GM23248 (cell line): ENCODE measurements at regions not wholly inside any gene's neighbourhood (a gene's known extent, or its start where the extent isn't known, plus 50 kb on each side); places are given as distances from the start of the nearest gene placed in this dataset.

Source experiments
- DNase-seq: peaks from one replicate; pipeline ENCODE4 v3.0.0-alpha.2; 2015
- H2AFZ ChIP-seq: fragments of 200-600 bp; sonication (generic); 2 replicates; pipeline ENCODE4 v1.6.1; 2016; ENCODE audit warnings: antibody characterized with exemption
- H3F3A ChIP-seq: fragments of 200-600 bp; sonication (generic); 2 replicates; pipeline ENCODE4 v1.6.1; 2016; ENCODE audit warnings: mild to moderate bottlenecking, antibody characterized with exemption, mixed run types; ENCODE audit not compliant: insufficient read depth
- H3K27ac ChIP-seq: fragments of 200-600 bp; sonication (generic); 2 replicates; pipeline ENCODE4 v1.5.1; 2016; ENCODE audit warnings: mild to moderate bottlenecking
- H3K27me3 ChIP-seq: fragments of 200-600 bp; sonication (generic); replicated peaks from 2 replicates; pipeline ENCODE4 v1.6.1; 2016; ENCODE audit warnings: mild to moderate bottlenecking; ENCODE audit not compliant: insufficient read depth
- H3K36me3 ChIP-seq: fragments of 200-600 bp; sonication (generic); 2 replicates; pipeline ENCODE4 v1.6.1; 2016; ENCODE audit warnings: low read depth, mild to moderate bottlenecking
- H3K4me1 ChIP-seq: fragments of 200-600 bp; sonication (generic); 2 replicates; pipeline ENCODE4 v1.6.1; 2016; ENCODE audit warnings: mild to moderate bottlenecking; ENCODE audit not compliant: insufficient read depth
- H3K4me2 ChIP-seq: fragments of 200-600 bp; sonication (generic); one replicate; pipeline ENCODE4 v1.6.1; 2016; ENCODE audit warnings: mild to moderate bottlenecking; ENCODE audit not compliant: unreplicated experiment
- H3K4me3 ChIP-seq: fragments of 200-600 bp; sonication (generic); 2 replicates; pipeline ENCODE4 v1.5.1; 2016; ENCODE audit warnings: mild to moderate bottlenecking
- H3K79me2 ChIP-seq: fragments of 200-600 bp; sonication (generic); 2 replicates; pipeline ENCODE4 v1.6.1; 2016; ENCODE audit warnings: mild to moderate bottlenecking; ENCODE audit not compliant: insufficient read depth
- H3K9ac ChIP-seq: fragments of 200-600 bp; sonication (generic); 2 replicates; pipeline ENCODE4 v1.6.1; 2016; ENCODE audit warnings: mild to moderate bottlenecking
- H3K9me2 ChIP-seq: fragments of 200-600 bp; sonication (generic); 2 replicates; pipeline ENCODE4 v1.6.1; 2016; ENCODE audit warnings: mixed run types, mild to moderate bottlenecking, moderate library complexity; ENCODE audit not compliant: insufficient read depth
- H3K9me3 ChIP-seq: fragments of 200-600 bp; sonication (generic); one replicate; pipeline ENCODE4 v1.6.1; 2017; ENCODE audit warnings: low read depth
- H4K20me1 ChIP-seq: fragments of 200-600 bp; sonication (generic); 2 replicates; pipeline ENCODE4 v1.6.0; 2016; ENCODE audit not compliant: insufficient read depth
- EZH2 ChIP-seq: fragments of 200-600 bp; sonication (generic); IDR thresholded peaks from 2 replicates; pipeline ENCODE4 v1.6.1; 2018; ENCODE audit warnings: antibody characterized with exemption, mild to moderate bottlenecking; ENCODE audit not compliant: insufficient read depth, poor library complexity, severe bottlenecking
- EZH2phosphoT487 ChIP-seq: fragments of 200-600 bp; sonication (generic); IDR thresholded peaks from 2 replicates; pipeline ENCODE4 v1.6.1; 2018; ENCODE audit warnings: antibody characterized with exemption, moderate library complexity, mild to moderate bottlenecking, low read depth; ENCODE audit not compliant: insufficient read depth
- WGBS, 2 experiments: methylation state at CpG; one replicate each; pipeline ENCODE4 v1.1.6; 2015 to 2017; ENCODE audit warnings: low lambda C conversion rate in 2 of 2, low coverage in 1 of 2; ENCODE audit errors: missing lambda C conversion rate in 2 of 2; 5-methylcytosine and 5-hydroxymethylcytosine counted together
- in situ Hi-C: fragments of 300-500 bp; cut with MboI; formaldehyde crosslinking; loops from 2 replicates; pipeline ENCODE4 v1.15.0; 2020

- H3K4me2 ChIP-seq: no peak overlapping the region
- H3K36me3 ChIP-seq: no peaks in the 10 kb centered on the region
- H3F3A ChIP-seq: no peaks in the 10 kb centered on the region
- 60 to 67% methylated on average over 6 of the region's 6 CpGs for WGBS, 2 experiments
- H3K27ac ChIP-seq: no peak overlapping the region
- no peaks in the 10 kb centered on the region for H3K9me3 ChIP-seq
- no peak overlapping the region for H3K9ac ChIP-seq
- TF ChIP-seq EZH2: no peak
- no peak for TF ChIP-seq EZH2phosphoT487
- no peaks in the 10 kb centered on the region for H3K9me2 ChIP-seq
- no peak overlapping the region for H2AFZ ChIP-seq
- no peak overlapping the region for H3K4me3 ChIP-seq
- H3K4me1 ChIP-seq: peaks cover 2% of the 10 kb centered on the region
- H4K20me1 ChIP-seq: no peaks in the 10 kb centered on the region
- no peaks in the 10 kb centered on the region for H3K79me2 ChIP-seq
- no peak for DNase-seq
- no peaks in the 10 kb centered on the region; the same call in 1 of the 2 replicates for H3K27me3 ChIP-seq
- in situ Hi-C loops: no loop called here
These were observed 246.3 kb upstream of the RREB1 start for GRCh38 chr6:6861351-6861894.

GRCh38 chr6:6861995-6862394 is 245.8 kb upstream of the RREB1 start:
- H3K79me2 ChIP-seq: no peaks in the 10 kb centered on the region
- no peaks in the 10 kb centered on the region for H3F3A ChIP-seq
- H3K36me3 ChIP-seq: no peaks in the 10 kb centered on the region
- DNase-seq: no peak
- no peaks in the 10 kb centered on the region for H3K4me1 ChIP-seq
- no peak overlapping the region for H3K9ac ChIP-seq
- no peak overlapping the region for H3K27ac ChIP-seq
- H2AFZ ChIP-seq: no peak overlapping the region
- no peaks in the 10 kb centered on the region; the same call in 1 of the 2 replicates for H3K27me3 ChIP-seq
- in situ Hi-C loops: no loop called here
- H3K9me2 ChIP-seq: no peaks in the 10 kb centered on the region
- H3K4me2 ChIP-seq: no peak overlapping the region
- H3K9me3 ChIP-seq: no peaks in the 10 kb centered on the region
- TF ChIP-seq EZH2phosphoT487 (no peak), EZH2 (no peak)
- H4K20me1 ChIP-seq: no peaks in the 10 kb centered on the region
- 50 to 62% methylated on average over 4 of the region's 4 CpGs for WGBS, 2 experiments
- no peak overlapping the region for H3K4me3 ChIP-seq

GRCh38 chr6:6863970-6864639 is 243.7 kb upstream of the RREB1 start:
- no peaks in the 10 kb centered on the region for H3K79me2 ChIP-seq
- no peaks in the 10 kb centered on the region for H3K9me2 ChIP-seq
- in situ Hi-C loops: no loop called here
- no peak overlapping the region for H3K27ac ChIP-seq
- no peaks in the 10 kb centered on the region for H3F3A ChIP-seq
- H3K4me3 ChIP-seq: no peak overlapping the region
- 64 to 74% methylated on average over 6 of the region's 6 CpGs for WGBS, 2 experiments
- no peaks in the 10 kb centered on the region for H3K9me3 ChIP-seq
- H3K9ac ChIP-seq: no peak overlapping the region
- no peaks in the 10 kb centered on the region for H3K4me1 ChIP-seq
- no peak overlapping the region for H3K4me2 ChIP-seq
- H3K36me3 ChIP-seq: no peaks in the 10 kb centered on the region
- no peak for DNase-seq
- no peaks in the 10 kb centered on the region; the same call in 1 of the 2 replicates for H3K27me3 ChIP-seq
- TF ChIP-seq EZH2phosphoT487 (no peak), EZH2 (no peak)
- H4K20me1 ChIP-seq: no peaks in the 10 kb centered on the region
- no peak overlapping the region for H2AFZ ChIP-seq

- H3K79me2 ChIP-seq: no peaks in the 10 kb centered on the region
- no peaks in the 10 kb centered on the region for H3K9me3 ChIP-seq
- no peaks in the 10 kb centered on the region for H3K36me3 ChIP-seq
- TF ChIP-seq EZH2 (no peak), EZH2phosphoT487 (no peak)
- no peaks in the 10 kb centered on the region for H3K9me2 ChIP-seq
- H3K4me2 ChIP-seq: no peak overlapping the region
- no peaks in the 10 kb centered on the region for H4K20me1 ChIP-seq
- no peak for DNase-seq
- no peaks in the 10 kb centered on the region; the same call in 1 of the 2 replicates for H3K27me3 ChIP-seq
- H3K9ac ChIP-seq: no peak overlapping the region
- in situ Hi-C loops: no loop called here
- no peak overlapping the region for H2AFZ ChIP-seq
- H3K27ac ChIP-seq: no peak overlapping the region
- no peaks in the 10 kb centered on the region for H3K4me1 ChIP-seq
- whole genome bisulfite sequencing, 2 experiments: 48 to 61% methylated on average over 5 of the region's 5 CpGs
- H3K4me3 ChIP-seq: no peak overlapping the region
- H3F3A ChIP-seq: no peaks in the 10 kb centered on the region
These were observed 242.2 kb upstream of the RREB1 start for GRCh38 chr6:6865611-6866010.
